ENCODE measurements at regions not wholly inside any gene's neighbourhood (a gene's known extent, or its start where the extent isn't known, plus 50 kb on each side); places are given as distances from the start of the nearest gene placed in this dataset.

DNA sequence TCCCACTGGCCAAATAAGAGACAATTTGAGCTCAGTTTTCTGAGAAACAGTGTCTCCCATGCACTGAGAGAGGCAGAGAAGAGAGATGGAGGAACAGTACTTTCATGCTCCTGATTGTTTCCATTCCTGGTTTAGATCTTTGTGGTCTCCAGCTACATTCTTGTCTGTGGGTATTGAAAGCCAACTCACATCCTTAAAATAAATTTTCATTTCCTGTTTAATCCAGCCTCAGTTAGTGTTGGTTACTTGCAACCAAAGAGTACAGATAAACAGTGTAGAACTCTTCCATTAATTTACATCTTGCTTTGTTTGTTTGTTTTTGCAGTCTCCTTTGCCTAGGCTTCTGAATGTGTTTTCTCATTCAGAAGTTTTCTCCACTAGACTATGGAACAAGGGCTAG is 123.7 kb upstream of the CLSTN2 start:
- TF ChIP-seq, protein P1, sequence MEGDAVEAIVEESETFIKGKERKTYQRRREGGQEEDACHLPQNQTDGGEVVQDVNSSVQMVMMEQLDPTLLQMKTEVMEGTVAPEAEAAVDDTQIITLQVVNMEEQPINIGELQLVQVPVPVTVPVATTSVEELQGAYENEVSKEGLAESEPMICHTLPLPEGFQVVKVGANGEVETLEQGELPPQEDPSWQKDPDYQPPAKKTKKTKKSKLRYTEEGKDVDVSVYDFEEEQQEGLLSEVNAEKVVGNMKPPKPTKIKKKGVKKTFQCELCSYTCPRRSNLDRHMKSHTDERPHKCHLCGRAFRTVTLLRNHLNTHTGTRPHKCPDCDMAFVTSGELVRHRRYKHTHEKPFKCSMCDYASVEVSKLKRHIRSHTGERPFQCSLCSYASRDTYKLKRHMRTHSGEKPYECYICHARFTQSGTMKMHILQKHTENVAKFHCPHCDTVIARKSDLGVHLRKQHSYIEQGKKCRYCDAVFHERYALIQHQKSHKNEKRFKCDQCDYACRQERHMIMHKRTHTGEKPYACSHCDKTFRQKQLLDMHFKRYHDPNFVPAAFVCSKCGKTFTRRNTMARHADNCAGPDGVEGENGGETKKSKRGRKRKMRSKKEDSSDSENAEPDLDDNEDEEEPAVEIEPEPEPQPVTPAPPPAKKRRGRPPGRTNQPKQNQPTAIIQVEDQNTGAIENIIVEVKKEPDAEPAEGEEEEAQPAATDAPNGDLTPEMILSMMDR (IDR thresholded peaks at IDR 0.05): no peak
- no peak for TF ChIP-seq GABPB1 (CRISPR knock-in tag; IDR thresholded peaks at IDR 0.05)
- no peak for TF ChIP-seq TCF7 (CRISPR knock-in tag; IDR thresholded peaks at IDR 0.05; ENCODE audit: low read depth)
- TF ChIP-seq CREB1 (CRISPR knock-in tag; IDR thresholded peaks at IDR 0.05): no peak
- TF ChIP-seq, protein P2, sequence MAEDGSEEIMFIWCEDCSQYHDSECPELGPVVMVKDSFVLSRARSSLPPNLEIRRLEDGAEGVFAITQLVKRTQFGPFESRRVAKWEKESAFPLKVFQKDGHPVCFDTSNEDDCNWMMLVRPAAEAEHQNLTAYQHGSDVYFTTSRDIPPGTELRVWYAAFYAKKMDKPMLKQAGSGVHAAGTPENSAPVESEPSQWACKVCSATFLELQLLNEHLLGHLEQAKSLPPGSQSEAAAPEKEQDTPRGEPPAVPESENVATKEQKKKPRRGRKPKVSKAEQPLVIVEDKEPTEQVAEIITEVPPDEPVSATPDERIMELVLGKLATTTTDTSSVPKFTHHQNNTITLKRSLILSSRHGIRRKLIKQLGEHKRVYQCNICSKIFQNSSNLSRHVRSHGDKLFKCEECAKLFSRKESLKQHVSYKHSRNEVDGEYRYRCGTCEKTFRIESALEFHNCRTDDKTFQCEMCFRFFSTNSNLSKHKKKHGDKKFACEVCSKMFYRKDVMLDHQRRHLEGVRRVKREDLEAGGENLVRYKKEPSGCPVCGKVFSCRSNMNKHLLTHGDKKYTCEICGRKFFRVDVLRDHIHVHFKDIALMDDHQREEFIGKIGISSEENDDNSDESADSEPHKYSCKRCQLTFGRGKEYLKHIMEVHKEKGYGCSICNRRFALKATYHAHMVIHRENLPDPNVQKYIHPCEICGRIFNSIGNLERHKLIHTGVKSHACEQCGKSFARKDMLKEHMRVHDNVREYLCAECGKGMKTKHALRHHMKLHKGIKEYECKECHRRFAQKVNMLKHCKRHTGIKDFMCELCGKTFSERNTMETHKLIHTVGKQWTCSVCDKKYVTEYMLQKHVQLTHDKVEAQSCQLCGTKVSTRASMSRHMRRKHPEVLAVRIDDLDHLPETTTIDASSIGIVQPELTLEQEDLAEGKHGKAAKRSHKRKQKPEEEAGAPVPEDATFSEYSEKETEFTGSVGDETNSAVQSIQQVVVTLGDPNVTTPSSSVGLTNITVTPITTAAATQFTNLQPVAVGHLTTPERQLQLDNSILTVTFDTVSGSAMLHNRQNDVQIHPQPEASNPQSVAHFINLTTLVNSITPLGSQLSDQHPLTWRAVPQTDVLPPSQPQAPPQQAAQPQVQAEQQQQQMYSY (CRISPR knock-in tag; IDR thresholded peaks at IDR 0.05): no peak
- TF ChIP-seq, protein P3, sequence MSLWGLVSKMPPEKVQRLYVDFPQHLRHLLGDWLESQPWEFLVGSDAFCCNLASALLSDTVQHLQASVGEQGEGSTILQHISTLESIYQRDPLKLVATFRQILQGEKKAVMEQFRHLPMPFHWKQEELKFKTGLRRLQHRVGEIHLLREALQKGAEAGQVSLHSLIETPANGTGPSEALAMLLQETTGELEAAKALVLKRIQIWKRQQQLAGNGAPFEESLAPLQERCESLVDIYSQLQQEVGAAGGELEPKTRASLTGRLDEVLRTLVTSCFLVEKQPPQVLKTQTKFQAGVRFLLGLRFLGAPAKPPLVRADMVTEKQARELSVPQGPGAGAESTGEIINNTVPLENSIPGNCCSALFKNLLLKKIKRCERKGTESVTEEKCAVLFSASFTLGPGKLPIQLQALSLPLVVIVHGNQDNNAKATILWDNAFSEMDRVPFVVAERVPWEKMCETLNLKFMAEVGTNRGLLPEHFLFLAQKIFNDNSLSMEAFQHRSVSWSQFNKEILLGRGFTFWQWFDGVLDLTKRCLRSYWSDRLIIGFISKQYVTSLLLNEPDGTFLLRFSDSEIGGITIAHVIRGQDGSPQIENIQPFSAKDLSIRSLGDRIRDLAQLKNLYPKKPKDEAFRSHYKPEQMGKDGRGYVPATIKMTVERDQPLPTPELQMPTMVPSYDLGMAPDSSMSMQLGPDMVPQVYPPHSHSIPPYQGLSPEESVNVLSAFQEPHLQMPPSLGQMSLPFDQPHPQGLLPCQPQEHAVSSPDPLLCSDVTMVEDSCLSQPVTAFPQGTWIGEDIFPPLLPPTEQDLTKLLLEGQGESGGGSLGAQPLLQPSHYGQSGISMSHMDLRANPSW (CRISPR knock-in tag; conservative IDR thresholded peaks at IDR 0.05; ENCODE audit: low read depth): no peak
- TF ChIP-seq NFYB (CRISPR knock-in tag; conservative IDR thresholded peaks at IDR 0.05; ENCODE audit: low read depth): no peak
- no peak for TF ChIP-seq OVOL2 (CRISPR knock-in tag; IDR thresholded peaks at IDR 0.05; ENCODE audit: borderline replicate concordance)

Measured in WTC11 (cell line).